Mammary epithelial cell (primary cell): ENCODE measurements at regions not wholly inside any gene's neighbourhood (a gene's known extent, or its start where the extent isn't known, plus 50 kb on each side); places are given as distances from the start of the nearest gene placed in this dataset.

Source experiments
- EZH2 ChIP-seq: IDR thresholded peaks from 2 replicates; pipeline ENCODE4 v1.6.1; 2012; ENCODE audit warnings: low read length, inconsistent platforms, borderline replicate concordance
- TF ChIP-seq, protein P1 (sequence below), 2 donors: IDR thresholded peaks in 1 of 2; conservative IDR thresholded peaks in 1 of 2; 2 replicates each; pipeline ENCODE4 v1.5.1; 2011 to 2012; ENCODE audit warnings: inconsistent platforms in 2 of 2, low read length in 2 of 2, mild to moderate bottlenecking in 2 of 2, control low read depth in 1 of 2, low read depth in 1 of 2; ENCODE audit not compliant: insufficient read depth in 1 of 2; ENCODE audit errors: extremely low read depth in 1 of 2

- TF ChIP-seq, protein P1, sequence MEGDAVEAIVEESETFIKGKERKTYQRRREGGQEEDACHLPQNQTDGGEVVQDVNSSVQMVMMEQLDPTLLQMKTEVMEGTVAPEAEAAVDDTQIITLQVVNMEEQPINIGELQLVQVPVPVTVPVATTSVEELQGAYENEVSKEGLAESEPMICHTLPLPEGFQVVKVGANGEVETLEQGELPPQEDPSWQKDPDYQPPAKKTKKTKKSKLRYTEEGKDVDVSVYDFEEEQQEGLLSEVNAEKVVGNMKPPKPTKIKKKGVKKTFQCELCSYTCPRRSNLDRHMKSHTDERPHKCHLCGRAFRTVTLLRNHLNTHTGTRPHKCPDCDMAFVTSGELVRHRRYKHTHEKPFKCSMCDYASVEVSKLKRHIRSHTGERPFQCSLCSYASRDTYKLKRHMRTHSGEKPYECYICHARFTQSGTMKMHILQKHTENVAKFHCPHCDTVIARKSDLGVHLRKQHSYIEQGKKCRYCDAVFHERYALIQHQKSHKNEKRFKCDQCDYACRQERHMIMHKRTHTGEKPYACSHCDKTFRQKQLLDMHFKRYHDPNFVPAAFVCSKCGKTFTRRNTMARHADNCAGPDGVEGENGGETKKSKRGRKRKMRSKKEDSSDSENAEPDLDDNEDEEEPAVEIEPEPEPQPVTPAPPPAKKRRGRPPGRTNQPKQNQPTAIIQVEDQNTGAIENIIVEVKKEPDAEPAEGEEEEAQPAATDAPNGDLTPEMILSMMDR (conservative IDR thresholded peaks at IDR 0.05 in 1 of 2, IDR thresholded peaks at IDR 0.05 in 1 of 2; ENCODE audit: extremely low read depth in 1 of 2, insufficient read depth in 1 of 2, low read depth in 1 of 2, low read length in 2 of 2): no peak
- no peak for TF ChIP-seq EZH2
Measured at GRCh38 chr5:135645336-135646180, 66.8 kb upstream of the CXCL14 start.
